ENCODE measurements at regions not wholly inside any gene's neighbourhood (a gene's known extent, or its start where the extent isn't known, plus 50 kb on each side); places are given as distances from the start of the nearest gene placed in this dataset.

DNA sequence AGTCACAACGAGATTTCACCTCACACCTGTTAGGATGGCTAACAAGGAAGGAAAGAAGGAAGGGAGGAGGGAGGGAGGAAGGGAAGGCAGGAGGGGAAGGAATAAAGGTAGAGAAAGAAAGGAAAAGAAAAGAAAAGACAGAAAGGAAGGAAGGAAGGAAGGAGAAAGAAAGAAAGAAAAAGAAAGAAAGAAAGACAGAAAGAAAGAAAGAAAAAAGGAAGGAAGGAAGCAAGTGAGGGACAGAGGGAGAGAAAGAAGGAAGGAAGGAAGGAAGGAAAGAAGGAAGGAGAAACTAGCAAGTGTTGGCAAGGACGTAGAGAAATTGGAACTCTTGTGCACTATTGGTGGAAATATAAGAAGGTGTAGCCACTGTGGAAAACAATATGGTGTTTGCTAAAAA, 52.2 kb downstream of the CCDC185 start:
- Histone ChIP-seq H3K9me3 (ENCODE audit: control insufficient read depth, insufficient read depth, low read length) (no peaks in the 10 kb centered on the region; the same call in 1 of the 2 replicates), H3K4me1 (ENCODE audit: insufficient read depth, low read length) (no peaks in the 10 kb centered on the region), H3K9ac (ENCODE audit: low read depth, low read length) (no peak overlapping the region), H3K36me3 (ENCODE audit: insufficient read depth, low read length) (no peaks in the 10 kb centered on the region)

DNA sequence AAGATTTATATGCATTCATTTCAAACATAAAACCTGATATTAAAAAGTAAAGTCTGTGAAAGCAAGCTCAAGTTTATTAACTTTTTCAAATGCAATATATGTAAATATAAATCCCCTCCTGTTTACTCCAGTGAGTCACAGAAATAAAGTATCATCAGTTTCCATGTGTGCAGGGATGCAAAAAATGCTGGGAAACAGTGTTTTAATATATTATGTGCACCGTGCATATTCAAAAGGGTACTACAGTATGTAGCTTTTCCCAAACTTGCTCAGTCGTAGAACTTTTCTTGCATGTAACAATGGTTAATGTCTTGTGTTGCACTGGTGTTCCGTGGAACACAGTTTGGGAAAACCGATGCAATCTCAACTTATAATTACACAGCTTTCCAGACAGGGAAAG, 60.7 kb downstream of the CCDC185 start:
- Histone ChIP-seq H3K9ac (ENCODE audit: low read depth, low read length) (no peak overlapping the region), H3K9me3 (ENCODE audit: control insufficient read depth, insufficient read depth, low read length) (no peaks in the 10 kb centered on the region), H3K4me1 (ENCODE audit: insufficient read depth, low read length) (no peaks in the 10 kb centered on the region), H3K36me3 (ENCODE audit: insufficient read depth, low read length) (no peaks in the 10 kb centered on the region)

- Histone ChIP-seq H3K36me3 (ENCODE audit: insufficient read depth, low read length) (no peaks in the 10 kb centered on the region), H3K4me1 (ENCODE audit: insufficient read depth, low read length) (no peaks in the 10 kb centered on the region), H3K9me3 (ENCODE audit: control insufficient read depth, insufficient read depth, low read length) (no peaks in the 10 kb centered on the region), H3K9ac (ENCODE audit: low read depth, low read length) (no peak overlapping the region)
Observed at GRCh38 chr1:223454959-223455358, 61.7 kb downstream of the CCDC185 start.

- Histone ChIP-seq H3K36me3 (ENCODE audit: insufficient read depth, low read length) (no peaks in the 10 kb centered on the region), H3K9ac (ENCODE audit: low read depth, low read length) (no peak overlapping the region), H3K4me1 (ENCODE audit: insufficient read depth, low read length) (no peaks in the 10 kb centered on the region), H3K9me3 (ENCODE audit: control insufficient read depth, insufficient read depth, low read length) (no peaks in the 10 kb centered on the region)
Observed at GRCh38 chr1:223455470-223455869, 62.3 kb downstream of the CCDC185 start.

GRCh38 chr1:223456747-223457146, 63.5 kb downstream of the CCDC185 start:
- Histone ChIP-seq H3K9ac (ENCODE audit: low read depth, low read length) (no peak overlapping the region), H3K4me1 (ENCODE audit: insufficient read depth, low read length) (no peaks in the 10 kb centered on the region), H3K36me3 (ENCODE audit: insufficient read depth, low read length) (no peaks in the 10 kb centered on the region), H3K9me3 (ENCODE audit: control insufficient read depth, insufficient read depth, low read length) (no peaks in the 10 kb centered on the region)

DNA sequence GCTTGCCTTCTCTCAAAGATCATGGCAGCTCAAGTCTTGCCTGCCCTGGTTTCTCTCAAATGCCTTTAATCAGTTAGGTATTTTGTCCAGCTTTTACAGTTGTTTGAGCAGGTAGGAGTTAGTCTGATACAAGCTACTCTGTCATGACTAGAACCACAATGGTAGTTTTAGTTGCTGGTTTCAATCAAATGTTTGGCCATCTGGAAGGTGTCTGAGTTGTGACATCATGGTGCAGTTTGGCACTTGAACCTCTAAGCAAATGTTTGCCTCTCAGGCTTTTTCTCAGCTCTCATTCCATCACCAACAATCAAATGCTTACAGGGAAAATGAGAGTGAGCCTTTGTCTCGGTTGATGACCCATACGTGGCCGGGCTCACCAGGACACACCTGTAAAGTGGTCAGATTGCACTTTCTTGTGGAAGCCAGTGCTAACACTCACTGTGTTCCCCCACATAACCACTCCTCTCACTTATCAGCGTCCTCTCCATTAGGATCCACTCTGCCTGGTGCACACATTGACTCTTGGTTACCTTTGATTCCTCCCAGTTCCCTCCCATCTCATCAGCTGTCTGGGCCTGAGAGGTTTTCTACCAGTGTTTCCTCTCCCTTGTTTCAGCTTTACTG, 67.5 kb downstream of the CCDC185 start:
- Histone ChIP-seq H3K4me1 (ENCODE audit: insufficient read depth, low read length) (no peaks in the 10 kb centered on the region), H3K9ac (ENCODE audit: low read depth, low read length) (no peak overlapping the region), H3K9me3 (ENCODE audit: control insufficient read depth, insufficient read depth, low read length) (no peaks in the 10 kb centered on the region), H3K36me3 (ENCODE audit: insufficient read depth, low read length) (no peaks in the 10 kb centered on the region)

GRCh38 chr1:223462047-223462630, 68.9 kb downstream of the CCDC185 start:
- Histone ChIP-seq H3K36me3 (ENCODE audit: insufficient read depth, low read length) (no peaks in the 10 kb centered on the region), H3K9me3 (ENCODE audit: control insufficient read depth, insufficient read depth, low read length) (no peaks in the 10 kb centered on the region), H3K4me1 (ENCODE audit: insufficient read depth, low read length) (no peaks in the 10 kb centered on the region), H3K9ac (ENCODE audit: low read depth, low read length) (no peak overlapping the region)

- Histone ChIP-seq H3K36me3 (ENCODE audit: insufficient read depth, low read length) (no peaks in the 10 kb centered on the region), H3K9ac (ENCODE audit: low read depth, low read length) (no peak overlapping the region), H3K4me1 (ENCODE audit: insufficient read depth, low read length) (no peaks in the 10 kb centered on the region), H3K9me3 (ENCODE audit: control insufficient read depth, insufficient read depth, low read length) (no peaks in the 10 kb centered on the region)
Observed at GRCh38 chr1:223462866-223463404, 69.7 kb downstream of the CCDC185 start.

GRCh38 chr1:223466151-223466550, 72.9 kb downstream of the CCDC185 start:
- Histone ChIP-seq H3K4me1 (ENCODE audit: insufficient read depth, low read length) (no peaks in the 10 kb centered on the region), H3K9ac (ENCODE audit: low read depth, low read length) (no peak overlapping the region), H3K9me3 (ENCODE audit: control insufficient read depth, insufficient read depth, low read length) (no peaks in the 10 kb centered on the region), H3K36me3 (ENCODE audit: insufficient read depth, low read length) (no peaks in the 10 kb centered on the region)

DNA sequence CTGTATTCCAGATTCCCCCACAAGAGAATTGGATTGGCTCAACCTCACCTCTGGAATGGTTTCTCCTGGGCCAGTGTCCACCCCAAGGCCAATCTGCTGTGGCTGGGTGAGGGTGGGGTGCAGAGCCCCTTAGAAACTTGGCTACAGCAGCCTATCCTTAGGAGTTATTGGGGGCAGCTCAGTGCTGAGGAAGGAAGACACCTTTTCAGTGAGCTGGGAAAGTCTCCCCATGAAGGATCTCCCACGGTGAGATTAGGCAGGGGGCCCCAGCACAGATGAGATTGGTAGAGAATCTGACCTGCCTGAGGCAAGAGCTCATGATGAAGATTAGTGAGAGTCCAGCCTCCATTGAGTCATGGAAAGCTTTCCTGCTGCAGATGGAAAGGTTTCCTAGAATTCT, 78.4 kb downstream of the CCDC185 start:
- no peaks in the 10 kb centered on the region for H3K36me3 ChIP-seq (ENCODE audit: insufficient read depth, low read length)
- H3K9me3 ChIP-seq (ENCODE audit: control insufficient read depth, insufficient read depth, low read length) = no peaks in the 10 kb centered on the region
- H3K4me1 ChIP-seq (ENCODE audit: insufficient read depth, low read length) = no peaks in the 10 kb centered on the region
- H3K9ac ChIP-seq (ENCODE audit: low read depth, low read length) = no peak overlapping the region

- no peaks in the 10 kb centered on the region for H3K9me3 ChIP-seq (ENCODE audit: control insufficient read depth, insufficient read depth, low read length)
- no peak overlapping the region for H3K9ac ChIP-seq (ENCODE audit: low read depth, low read length)
- no peaks in the 10 kb centered on the region for H3K4me1 ChIP-seq (ENCODE audit: insufficient read depth, low read length)
- no peaks in the 10 kb centered on the region for H3K36me3 ChIP-seq (ENCODE audit: insufficient read depth, low read length)
Observed at GRCh38 chr1:223472057-223472456, 78.8 kb downstream of the CCDC185 start.

DNA sequence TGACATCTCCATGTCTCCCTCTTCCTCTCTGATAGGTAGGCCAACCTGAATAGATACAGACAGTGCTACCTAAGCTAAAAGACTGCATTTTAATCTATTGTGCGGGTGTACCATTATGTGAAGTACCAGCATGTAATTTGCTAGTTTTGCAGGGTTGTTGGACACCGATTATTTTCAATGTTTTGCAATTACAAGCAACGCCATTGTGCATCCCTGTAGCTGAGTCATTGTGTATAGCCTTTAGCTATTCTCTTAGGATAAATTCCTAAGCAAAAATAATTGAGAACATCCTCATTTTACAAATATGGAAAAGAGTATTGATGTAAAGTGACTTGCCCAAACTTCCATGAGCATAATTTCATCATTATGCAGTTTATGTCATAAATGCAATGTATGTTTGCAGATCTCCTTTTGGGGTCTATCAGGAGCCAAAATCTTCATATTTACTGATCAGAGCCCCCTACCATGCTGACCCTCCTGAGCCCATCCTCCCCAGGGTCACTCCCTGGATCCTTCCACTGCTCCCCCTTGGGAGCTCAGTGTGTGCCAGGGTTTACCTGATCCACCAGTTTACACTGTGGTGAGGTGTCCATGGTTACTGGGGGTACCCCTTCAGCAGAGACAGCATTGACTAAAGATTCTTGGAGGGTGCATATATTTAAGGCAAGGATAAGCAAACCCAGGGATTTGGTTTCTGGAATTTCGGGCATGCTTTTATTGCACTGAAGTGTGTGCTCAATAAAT, 80.6 kb downstream of the CCDC185 start:
- no peaks in the 10 kb centered on the region for H3K4me1 ChIP-seq (ENCODE audit: insufficient read depth, low read length)
- no peaks in the 10 kb centered on the region for H3K36me3 ChIP-seq (ENCODE audit: insufficient read depth, low read length)
- no peak overlapping the region for H3K9ac ChIP-seq (ENCODE audit: low read depth, low read length)
- no peaks in the 10 kb centered on the region for H3K9me3 ChIP-seq (ENCODE audit: control insufficient read depth, insufficient read depth, low read length)

DNA sequence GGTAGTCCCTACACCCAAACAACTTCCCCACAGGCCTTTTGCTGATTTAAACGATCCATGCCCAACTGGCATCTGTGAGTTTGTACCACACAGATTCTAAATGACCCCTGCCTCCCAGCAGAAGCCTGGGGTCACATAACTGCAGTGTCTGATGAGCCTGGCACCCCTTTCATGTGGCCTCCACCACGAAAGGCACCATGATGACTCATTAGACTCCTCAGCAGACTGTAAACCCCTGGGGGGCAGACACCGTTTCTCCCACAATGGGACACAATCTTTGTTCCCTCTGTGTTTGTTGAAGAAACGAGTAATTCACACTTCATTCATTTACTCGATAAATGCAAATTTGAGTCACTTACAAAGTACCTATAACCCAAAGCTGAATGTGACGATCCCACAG, 81.6 kb downstream of the CCDC185 start:
- Histone ChIP-seq H3K9ac (ENCODE audit: low read depth, low read length) (no peak overlapping the region), H3K4me1 (ENCODE audit: insufficient read depth, low read length) (peaks cover 4% of the 10 kb centered on the region; the same call in 1 of the 2 replicates), H3K36me3 (ENCODE audit: insufficient read depth, low read length) (no peaks in the 10 kb centered on the region), H3K9me3 (ENCODE audit: control insufficient read depth, insufficient read depth, low read length) (no peaks in the 10 kb centered on the region)

DNA sequence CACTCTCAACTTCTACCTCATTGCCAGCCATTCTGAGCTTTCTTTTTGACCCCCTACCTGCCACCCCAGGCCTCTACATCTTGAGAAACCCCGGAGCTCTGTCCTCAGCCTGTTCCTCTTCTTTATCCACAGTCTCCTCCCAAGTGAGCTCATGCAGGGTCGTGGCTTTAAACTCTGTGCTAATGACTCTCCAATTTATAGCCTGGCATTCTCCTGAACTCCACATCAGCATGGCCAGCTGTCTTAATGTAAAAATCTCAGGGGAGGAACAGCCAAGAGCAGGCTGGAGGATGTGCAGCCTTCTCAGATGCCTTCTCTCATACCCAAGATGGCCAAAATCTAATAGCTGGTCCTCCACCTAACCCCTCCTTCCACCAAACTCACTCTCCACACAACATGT, 84.2 kb downstream of the CCDC185 start:
- Histone ChIP-seq H3K4me1 (ENCODE audit: insufficient read depth, low read length) (peaks cover 8% of the 10 kb centered on the region; the same call in 1 of the 2 replicates), H3K36me3 (ENCODE audit: insufficient read depth, low read length) (no peaks in the 10 kb centered on the region), H3K9me3 (ENCODE audit: control insufficient read depth, insufficient read depth, low read length) (no peaks in the 10 kb centered on the region), H3K9ac (ENCODE audit: low read depth, low read length) (no peak overlapping the region)

DNA sequence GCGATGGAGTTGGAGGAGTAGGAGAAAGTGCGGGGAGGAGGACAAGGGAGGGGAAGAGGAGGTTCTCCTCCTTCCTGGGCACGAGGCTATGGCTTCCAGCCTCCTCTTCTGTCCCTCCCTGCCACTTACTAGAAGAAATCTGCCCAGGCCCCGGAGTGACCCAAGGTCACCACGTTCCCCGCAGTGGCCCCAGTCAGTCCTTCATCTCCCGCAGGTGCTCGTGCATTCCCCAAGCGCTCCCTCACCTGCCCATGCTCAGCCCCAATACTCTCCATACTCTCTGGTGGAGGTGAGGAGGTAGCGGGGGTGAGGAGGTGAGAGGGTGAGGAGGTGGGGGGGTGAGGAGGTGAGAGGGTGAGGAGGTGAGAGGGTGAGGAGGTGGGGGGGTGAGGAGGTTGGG, 85.4 kb downstream of the CCDC185 start:
- Histone ChIP-seq H3K4me1 (ENCODE audit: insufficient read depth, low read length) (peaks cover 8% of the 10 kb centered on the region; the same call in 1 of the 2 replicates), H3K9ac (ENCODE audit: low read depth, low read length) (no peak overlapping the region), H3K36me3 (ENCODE audit: insufficient read depth, low read length) (no peaks in the 10 kb centered on the region), H3K9me3 (ENCODE audit: control insufficient read depth, insufficient read depth, low read length) (no peaks in the 10 kb centered on the region)

Measured in ES-I3 (cell line).